Stimulated activated effector memory CD8-positive, alpha-beta T cell treated with anti-CD3 and anti-CD28 coated beads, Interleukin-12 subunit alpha, Interleukin-12 subunit beta, amount 100 ng/mL, for 72 hours (primary cell): ENCODE measurements at regions not wholly inside any gene's neighbourhood (a gene's known extent, or its start where the extent isn't known, plus 50 kb on each side); places are given as distances from the start of the nearest gene placed in this dataset.

Experiments used
- ATAC-seq: fragments of 150-1000 bp; cut with Tn5 transposase; 2 replicates; pipeline ENCODE4 v1.10.0; 2021
- DNase-seq, 2 donors: peaks; one replicate each; pipeline ENCODE4 v3.0.0; 2021 to 2022; ENCODE audit warnings: low spot score in 2 of 2
- H3K27ac Mint-ChIP-seq: one replicate; pipeline ENCODE4 v1.8.0; 2022; ENCODE audit warnings: mild to moderate bottlenecking, mixed read lengths
- H3K36me3 Mint-ChIP-seq: one replicate; pipeline ENCODE4 v1.8.0; 2022; ENCODE audit warnings: mild to moderate bottlenecking, mixed read lengths
- H3K4me1 Mint-ChIP-seq: one replicate; pipeline ENCODE4 v1.8.0; 2022; ENCODE audit warnings: mixed read lengths
- H3K4me3 Mint-ChIP-seq: one replicate; pipeline ENCODE4 v1.8.0; 2022; ENCODE audit warnings: mild to moderate bottlenecking, mixed read lengths
- H3K9me3 Mint-ChIP-seq: one replicate; pipeline ENCODE4 v1.8.0; 2022; ENCODE audit warnings: mixed read lengths

DNA sequence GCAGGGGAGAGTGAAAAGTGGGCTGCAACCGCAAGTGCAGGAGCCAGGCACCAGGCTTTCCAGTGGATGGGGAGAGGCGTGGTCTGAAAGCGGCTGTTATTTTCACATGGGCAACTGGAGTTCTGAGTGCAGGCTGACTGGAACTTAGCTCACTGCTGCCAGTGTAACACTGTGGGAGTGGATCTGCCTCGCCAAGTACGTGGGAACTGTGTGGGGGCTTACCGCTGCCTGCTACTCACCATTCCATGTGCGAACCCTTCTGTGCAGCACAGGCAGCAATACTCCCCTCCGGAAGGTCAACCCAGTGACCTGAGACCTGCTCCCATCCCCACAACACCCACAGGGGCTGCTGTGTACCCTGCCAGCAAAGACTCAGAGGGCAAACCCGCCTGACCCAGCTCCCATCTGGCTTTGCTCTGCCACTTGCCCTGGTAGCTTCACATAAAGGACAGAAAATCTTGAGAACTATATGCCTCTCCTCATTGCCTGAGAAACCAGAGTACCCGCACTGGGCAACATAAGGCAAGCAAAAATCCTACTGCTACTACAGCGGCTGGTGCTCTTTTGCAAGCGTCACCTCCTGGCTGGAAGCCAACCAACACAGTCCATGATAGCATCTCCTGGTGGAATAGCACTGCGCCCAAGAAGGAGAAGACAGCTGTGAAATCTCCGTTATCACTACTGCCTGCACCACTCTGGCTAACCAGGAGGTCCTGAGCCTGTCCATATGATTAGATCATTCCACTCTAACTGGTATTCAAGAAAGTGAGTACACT is 54.4 kb upstream of the SIRPG start:
- Mint-ChIP-seq H3K4me3 (no peak overlapping the region), H3K27ac (no peak overlapping the region), H3K4me1 (peaks cover 6% of the 10 kb centered on the region), H3K9me3 (no peaks in the 10 kb centered on the region), H3K36me3 (no peaks in the 10 kb centered on the region)
- no peak for ATAC-seq
- peak in 1 of 2 donors; percentile 22 for DNase-seq

DNA sequence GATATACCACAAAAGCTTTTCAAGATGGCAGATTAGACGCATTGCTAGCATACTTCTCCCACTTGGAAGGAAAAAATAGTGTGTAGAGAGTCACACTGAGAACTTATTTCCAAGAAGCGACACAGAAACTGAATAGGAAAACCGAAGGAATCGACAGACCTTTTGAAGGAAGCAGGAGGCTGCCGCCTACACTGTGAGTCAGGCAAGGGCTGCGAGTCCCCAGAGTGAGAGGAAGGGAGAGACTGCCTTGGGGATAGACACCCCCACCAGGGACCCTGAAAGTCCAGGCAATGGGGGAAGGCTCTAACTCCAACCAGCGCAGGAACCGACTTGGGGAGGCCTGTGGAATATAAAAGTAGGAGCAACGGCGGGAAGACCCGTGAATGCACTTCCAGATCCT is 53.7 kb upstream of the SIRPG start:
- Mint-ChIP-seq H3K9me3 (no peaks in the 10 kb centered on the region), H3K27ac (no peak overlapping the region), H3K4me1 (peaks cover 6% of the 10 kb centered on the region), H3K4me3 (no peak overlapping the region), H3K36me3 (no peaks in the 10 kb centered on the region)
- ATAC-seq = no peak
- peak in 1 of 2 donors; percentile 29 for DNase-seq

DNA sequence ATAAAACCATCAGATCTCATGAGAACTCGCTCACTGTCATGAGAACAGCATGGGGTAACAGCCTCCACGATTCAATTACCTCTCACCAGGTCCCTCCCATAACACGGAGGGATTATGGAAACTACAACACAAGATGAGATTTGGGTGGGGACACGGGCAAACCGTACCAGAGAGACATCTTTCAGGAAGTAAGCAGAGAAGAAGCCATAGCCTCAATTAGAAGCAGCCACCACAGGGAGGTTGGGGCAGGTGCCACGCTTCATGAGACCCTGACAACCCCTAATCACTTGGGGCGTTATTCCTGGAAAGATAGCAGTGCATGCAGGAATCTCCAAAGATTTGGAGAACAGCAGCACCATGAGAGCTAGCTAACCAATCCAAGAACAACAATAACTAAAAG is 52.9 kb upstream of the SIRPG start:
- DNase-seq (peak in 1 of 2 donors; percentile 20), ATAC-seq (no peak)
- H3K4me3 Mint-ChIP-seq = no peak overlapping the region
- peaks cover 6% of the 10 kb centered on the region for H3K4me1 Mint-ChIP-seq
- no peak overlapping the region for H3K27ac Mint-ChIP-seq
- H3K9me3 Mint-ChIP-seq = no peaks in the 10 kb centered on the region
- H3K36me3 Mint-ChIP-seq = no peaks in the 10 kb centered on the region

DNA sequence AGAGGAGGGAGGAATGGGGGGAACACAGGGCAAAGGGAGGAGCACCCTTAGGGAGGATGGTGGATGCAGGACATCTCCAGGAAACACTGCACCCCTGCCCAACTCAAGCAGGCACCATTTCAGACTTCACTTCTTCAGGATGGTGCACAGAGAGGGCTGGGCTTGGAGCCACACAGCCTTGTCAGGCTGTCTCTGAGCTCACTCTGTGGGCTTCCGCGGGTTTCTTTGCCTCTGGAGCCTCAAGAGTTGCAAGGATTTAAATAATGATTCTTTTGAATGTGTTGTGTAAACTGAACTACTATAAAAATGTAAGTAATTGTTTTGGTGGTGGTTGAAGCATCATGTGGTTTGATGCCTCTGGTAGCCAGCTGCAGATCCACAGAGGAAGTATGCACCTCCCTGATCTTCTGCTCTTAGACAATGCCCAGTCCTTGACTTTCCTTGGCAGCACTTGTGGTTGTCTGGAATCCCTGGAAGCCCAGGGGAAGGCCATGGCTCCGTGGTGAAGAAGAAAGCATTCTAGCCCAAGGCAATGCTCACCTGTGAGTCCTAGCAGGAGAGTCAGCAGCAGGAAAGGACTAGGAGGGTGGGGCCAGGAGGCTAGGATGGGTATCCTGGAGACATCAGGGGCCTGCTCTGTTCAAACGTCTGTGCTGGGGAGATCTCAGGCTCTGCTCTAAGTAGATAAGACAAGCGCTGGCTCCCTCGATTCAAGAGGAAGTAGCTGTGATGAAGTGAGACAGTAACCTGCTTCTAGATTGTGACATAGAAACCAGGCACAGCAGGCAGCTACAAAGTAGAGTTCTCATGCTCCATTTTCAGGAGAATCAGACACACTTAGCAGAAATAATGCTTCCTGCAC is 50.2 kb upstream of the SIRPG start:
- ATAC-seq (no peak), DNase-seq (no peak)
- peak overlapping the region; percentile 51 for H3K27ac Mint-ChIP-seq
- H3K4me3 Mint-ChIP-seq = no peak overlapping the region
- H3K4me1 Mint-ChIP-seq = peaks cover 6% of the 10 kb centered on the region
- peaks cover 2% of the 10 kb centered on the region for H3K9me3 Mint-ChIP-seq
- no peaks in the 10 kb centered on the region for H3K36me3 Mint-ChIP-seq
